ENCODE measurements at regions not wholly inside any gene's neighbourhood (a gene's known extent, or its start where the extent isn't known, plus 50 kb on each side); places are given as distances from the start of the nearest gene placed in this dataset.

DNA sequence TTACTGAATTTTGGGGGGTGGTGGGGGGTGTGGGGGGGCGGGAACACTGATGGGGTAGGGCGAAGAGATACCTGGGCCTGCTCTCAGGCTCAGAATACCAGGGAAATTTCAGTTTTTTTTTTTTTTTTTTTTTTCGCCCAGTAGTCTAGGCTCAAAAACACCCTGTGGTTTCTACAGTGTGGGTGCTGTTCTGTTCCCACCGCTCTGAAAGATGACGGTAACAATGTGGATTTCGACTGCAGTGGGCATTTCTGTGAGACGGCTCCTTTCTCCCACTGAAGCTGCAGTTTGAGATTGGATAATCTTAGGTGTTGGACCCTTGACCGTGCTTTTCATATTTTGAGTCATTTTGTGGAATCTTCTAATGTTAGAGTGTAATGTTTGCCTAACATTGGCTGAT, 143.8 kb upstream of the RGMA start (continued):
- TF ChIP-seq, protein P1, sequence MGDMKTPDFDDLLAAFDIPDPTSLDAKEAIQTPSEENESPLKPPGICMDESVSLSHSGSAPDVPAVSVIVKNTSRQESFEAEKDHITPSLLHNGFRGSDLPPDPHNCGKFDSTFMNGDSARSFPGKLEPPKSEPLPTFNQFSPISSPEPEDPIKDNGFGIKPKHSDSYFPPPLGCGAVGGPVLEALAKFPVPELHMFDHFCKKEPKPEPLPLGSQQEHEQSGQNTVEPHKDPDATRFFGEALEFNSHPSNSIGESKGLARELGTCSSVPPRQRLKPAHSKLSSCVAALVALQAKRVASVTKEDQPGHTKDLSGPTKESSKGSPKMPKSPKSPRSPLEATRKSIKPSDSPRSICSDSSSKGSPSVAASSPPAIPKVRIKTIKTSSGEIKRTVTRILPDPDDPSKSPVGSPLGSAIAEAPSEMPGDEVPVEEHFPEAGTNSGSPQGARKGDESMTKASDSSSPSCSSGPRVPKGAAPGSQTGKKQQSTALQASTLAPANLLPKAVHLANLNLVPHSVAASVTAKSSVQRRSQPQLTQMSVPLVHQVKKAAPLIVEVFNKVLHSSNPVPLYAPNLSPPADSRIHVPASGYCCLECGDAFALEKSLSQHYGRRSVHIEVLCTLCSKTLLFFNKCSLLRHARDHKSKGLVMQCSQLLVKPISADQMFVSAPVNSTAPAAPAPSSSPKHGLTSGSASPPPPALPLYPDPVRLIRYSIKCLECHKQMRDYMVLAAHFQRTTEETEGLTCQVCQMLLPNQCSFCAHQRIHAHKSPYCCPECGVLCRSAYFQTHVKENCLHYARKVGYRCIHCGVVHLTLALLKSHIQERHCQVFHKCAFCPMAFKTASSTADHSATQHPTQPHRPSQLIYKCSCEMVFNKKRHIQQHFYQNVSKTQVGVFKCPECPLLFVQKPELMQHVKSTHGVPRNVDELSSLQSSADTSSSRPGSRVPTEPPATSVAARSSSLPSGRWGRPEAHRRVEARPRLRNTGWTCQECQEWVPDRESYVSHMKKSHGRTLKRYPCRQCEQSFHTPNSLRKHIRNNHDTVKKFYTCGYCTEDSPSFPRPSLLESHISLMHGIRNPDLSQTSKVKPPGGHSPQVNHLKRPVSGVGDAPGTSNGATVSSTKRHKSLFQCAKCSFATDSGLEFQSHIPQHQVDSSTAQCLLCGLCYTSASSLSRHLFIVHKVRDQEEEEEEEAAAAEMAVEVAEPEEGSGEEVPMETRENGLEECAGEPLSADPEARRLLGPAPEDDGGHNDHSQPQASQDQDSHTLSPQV (IDR thresholded peaks at IDR 0.05) = no peak
- TF ChIP-seq RB1 (IDR thresholded peaks at IDR 0.05; ENCODE audit: borderline replicate concordance) (no peak), GATAD2B (conservative IDR thresholded peaks at IDR 0.05; ENCODE audit: low read depth) (no peak), FOXK2 (IDR thresholded peaks at IDR 0.05) (no peak), JUND (IDR thresholded peaks at IDR 0.05; ENCODE audit: low read depth, low read length) (no peak)

DNA sequence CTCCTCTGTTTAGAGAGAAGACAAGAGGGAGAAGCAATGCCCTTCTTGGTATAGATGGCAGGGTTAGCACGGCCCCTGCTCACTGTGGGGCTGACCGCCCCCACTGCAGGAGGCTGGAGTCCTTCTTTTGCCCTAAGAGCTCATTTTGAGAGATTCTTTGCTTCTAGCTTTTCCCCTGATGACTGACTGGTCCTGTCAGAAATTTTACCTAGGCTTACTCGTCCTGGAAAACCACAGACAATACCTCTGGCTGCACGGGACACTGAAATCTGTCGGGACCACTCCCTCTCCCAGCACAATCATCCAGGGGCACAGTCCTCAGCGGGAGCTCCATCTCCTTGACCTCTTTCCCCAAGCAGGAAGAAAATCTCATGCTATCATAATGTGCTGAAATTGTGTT, 143.0 kb upstream of the RGMA start:
- no peaks in the 10 kb centered on the region; a peak in 1 of 4 replicates for H3K27me3 ChIP-seq (replicated peaks in 1 of 2; ENCODE audit: control insufficient read depth in 2 of 2, insufficient read depth in 2 of 2, low read length in 1 of 2)
- ATAC-seq (no peak), DNase-seq (ENCODE audit: low read depth, low spot score) (no peak), FAIRE-seq (no peak)
- H3K27ac ChIP-seq (ENCODE audit: control insufficient read depth, insufficient read depth) = no peak overlapping the region
- intact Hi-C loops (cut with micrococcal nuclease; ENCODE audit: unreplicated experiment) (no loop called here), in situ Hi-C loops (cut with MboI) (no loop called here)
- H3K9ac ChIP-seq (ENCODE audit: control insufficient read depth, insufficient read depth, low read length) = no peak overlapping the region
- SMC1A ChIA-PET (ENCODE audit: uncharacterized antibody, unreplicated experiment) = no interaction called here
- POLR2A ChIA-PET = no interaction called here
- CTCF ChIA-PET = no interaction called here
- H4K20me1 ChIP-seq (ENCODE audit: control insufficient read depth, insufficient read depth) = no peaks in the 10 kb centered on the region
- no peaks in the 10 kb centered on the region for H3K9me3 ChIP-seq (replicated peaks; ENCODE audit: control insufficient read depth, insufficient read depth, low read length)
- 0% methylated on average over 6 of the region's 6 CpGs for WGBS (ENCODE audit: insufficient coverage, insufficient replicate concordance, low lambda C conversion rate, missing lambda C conversion rate)
- H2AFZ ChIP-seq (ENCODE audit: control insufficient read depth, low read depth, low read length) = no peak overlapping the region
- RAD21 ChIA-PET (ENCODE audit: unreplicated experiment) = no interaction called here
- H3K4me2 ChIP-seq (ENCODE audit: control insufficient read depth, insufficient read depth) = no peak overlapping the region
- H3K79me2 ChIP-seq (ENCODE audit: control insufficient read depth, insufficient read depth, low read length) = no peaks in the 10 kb centered on the region
- no peak for TF ChIP-seq RCOR1 (conservative IDR thresholded peaks at IDR 0.05; ENCODE audit: low read depth, low read length)
- TF ChIP-seq, protein P2, sequence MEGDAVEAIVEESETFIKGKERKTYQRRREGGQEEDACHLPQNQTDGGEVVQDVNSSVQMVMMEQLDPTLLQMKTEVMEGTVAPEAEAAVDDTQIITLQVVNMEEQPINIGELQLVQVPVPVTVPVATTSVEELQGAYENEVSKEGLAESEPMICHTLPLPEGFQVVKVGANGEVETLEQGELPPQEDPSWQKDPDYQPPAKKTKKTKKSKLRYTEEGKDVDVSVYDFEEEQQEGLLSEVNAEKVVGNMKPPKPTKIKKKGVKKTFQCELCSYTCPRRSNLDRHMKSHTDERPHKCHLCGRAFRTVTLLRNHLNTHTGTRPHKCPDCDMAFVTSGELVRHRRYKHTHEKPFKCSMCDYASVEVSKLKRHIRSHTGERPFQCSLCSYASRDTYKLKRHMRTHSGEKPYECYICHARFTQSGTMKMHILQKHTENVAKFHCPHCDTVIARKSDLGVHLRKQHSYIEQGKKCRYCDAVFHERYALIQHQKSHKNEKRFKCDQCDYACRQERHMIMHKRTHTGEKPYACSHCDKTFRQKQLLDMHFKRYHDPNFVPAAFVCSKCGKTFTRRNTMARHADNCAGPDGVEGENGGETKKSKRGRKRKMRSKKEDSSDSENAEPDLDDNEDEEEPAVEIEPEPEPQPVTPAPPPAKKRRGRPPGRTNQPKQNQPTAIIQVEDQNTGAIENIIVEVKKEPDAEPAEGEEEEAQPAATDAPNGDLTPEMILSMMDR (IDR thresholded peaks at IDR 0.05 in 2 of 3, conservative IDR thresholded peaks at IDR 0.05 in 1 of 3; ENCODE audit: control insufficient read depth in 2 of 3, extremely low read depth in 1 of 3, insufficient read depth in 1 of 3, low read depth in 3 of 3, low read length in 3 of 3) = no peak
- no peak for TF ChIP-seq EGR1 (IDR thresholded peaks at IDR 0.05; ENCODE audit: borderline replicate concordance in 1 of 2, low read depth in 2 of 2, low read length in 2 of 2)
- no peak for TF ChIP-seq BRCA1 (IDR thresholded peaks at IDR 0.05; ENCODE audit: low read depth, low read length)
- TF ChIP-seq HDAC2 (IDR thresholded peaks at IDR 0.05) = no peak
- TF ChIP-seq NR2C1 (IDR thresholded peaks at IDR 0.05) = no peak
- TF ChIP-seq TCF7 (IDR thresholded peaks at IDR 0.05; ENCODE audit: borderline replicate concordance) = no peak
- no peak for TF ChIP-seq HDAC6 (IDR thresholded peaks at IDR 0.05; ENCODE audit: unreplicated experiment)
- no peak overlapping the region for H3K4me3 ChIP-seq
- no TSS peak for BruUV-seq (replicated peaks)
- H3K36me3 ChIP-seq (ENCODE audit: control insufficient read depth in 2 of 2, insufficient read depth in 2 of 2, low read length in 1 of 2) = no peaks in the 10 kb centered on the region
- no peaks in the 10 kb centered on the region for H3K4me1 ChIP-seq (ENCODE audit: control insufficient read depth, insufficient read depth, low read length)

All from GM12878 (cell line).